VCaP (cell line): ENCODE measurements at regions not wholly inside any gene's neighbourhood (a gene's known extent, or its start where the extent isn't known, plus 50 kb on each side); places are given as distances from the start of the nearest gene placed in this dataset.

Experiments used
- H3K27ac ChIP-seq: fragments of 450-650 bp; 2 replicates; pipeline ENCODE4 v1.5.1; 2017
- TF ChIP-seq, protein P1 (sequence below): fragments of 450-650 bp; conservative IDR thresholded peaks from 2 replicates; pipeline ENCODE4 v1.5.1; 2017; ENCODE audit warnings: mild to moderate bottlenecking, moderate library complexity

DNA sequence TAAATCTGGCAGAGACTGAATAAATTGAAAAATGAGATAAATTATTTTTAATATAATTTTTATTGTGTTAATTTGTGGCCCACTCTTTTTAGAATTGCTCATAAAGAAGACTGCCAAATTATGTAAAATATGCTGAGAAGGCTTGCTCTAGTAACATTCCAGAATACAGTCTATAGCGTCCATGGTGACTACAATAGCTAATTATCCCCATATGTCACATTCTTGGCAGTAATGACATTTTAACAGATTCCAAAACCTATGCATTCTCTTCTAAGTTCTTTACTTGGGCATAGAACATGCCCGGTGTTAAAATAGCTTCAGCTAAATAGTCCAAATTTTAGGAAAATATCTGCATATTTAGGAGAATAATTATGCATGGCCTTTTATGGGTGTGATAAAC lies 697.0 kb upstream of the SEMA6A start:
- no peak overlapping the region for H3K27ac ChIP-seq
- TF ChIP-seq, protein P1, sequence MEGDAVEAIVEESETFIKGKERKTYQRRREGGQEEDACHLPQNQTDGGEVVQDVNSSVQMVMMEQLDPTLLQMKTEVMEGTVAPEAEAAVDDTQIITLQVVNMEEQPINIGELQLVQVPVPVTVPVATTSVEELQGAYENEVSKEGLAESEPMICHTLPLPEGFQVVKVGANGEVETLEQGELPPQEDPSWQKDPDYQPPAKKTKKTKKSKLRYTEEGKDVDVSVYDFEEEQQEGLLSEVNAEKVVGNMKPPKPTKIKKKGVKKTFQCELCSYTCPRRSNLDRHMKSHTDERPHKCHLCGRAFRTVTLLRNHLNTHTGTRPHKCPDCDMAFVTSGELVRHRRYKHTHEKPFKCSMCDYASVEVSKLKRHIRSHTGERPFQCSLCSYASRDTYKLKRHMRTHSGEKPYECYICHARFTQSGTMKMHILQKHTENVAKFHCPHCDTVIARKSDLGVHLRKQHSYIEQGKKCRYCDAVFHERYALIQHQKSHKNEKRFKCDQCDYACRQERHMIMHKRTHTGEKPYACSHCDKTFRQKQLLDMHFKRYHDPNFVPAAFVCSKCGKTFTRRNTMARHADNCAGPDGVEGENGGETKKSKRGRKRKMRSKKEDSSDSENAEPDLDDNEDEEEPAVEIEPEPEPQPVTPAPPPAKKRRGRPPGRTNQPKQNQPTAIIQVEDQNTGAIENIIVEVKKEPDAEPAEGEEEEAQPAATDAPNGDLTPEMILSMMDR = no peak

DNA sequence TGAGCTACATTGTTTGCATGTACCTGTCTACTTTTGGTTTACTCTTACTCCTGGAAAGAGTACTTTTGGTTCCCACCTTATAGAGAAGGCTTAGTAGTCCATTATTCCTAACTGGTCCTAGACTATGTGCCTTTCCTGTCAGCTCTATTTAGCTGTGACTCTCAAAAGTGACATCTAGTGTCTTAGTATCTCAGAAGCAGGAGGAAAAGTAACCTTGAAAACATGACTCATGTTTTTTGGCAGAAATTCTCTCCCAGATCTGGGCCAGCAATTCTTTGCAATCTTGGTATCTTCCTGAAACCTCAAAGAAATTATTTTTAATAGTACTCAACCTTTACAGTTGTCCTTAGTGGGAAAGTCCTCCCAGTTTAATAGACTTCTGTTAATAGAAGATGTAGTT lies 691.7 kb upstream of the SEMA6A start:
- H3K27ac ChIP-seq = no peak overlapping the region
- TF ChIP-seq, protein P1 = no peak

DNA sequence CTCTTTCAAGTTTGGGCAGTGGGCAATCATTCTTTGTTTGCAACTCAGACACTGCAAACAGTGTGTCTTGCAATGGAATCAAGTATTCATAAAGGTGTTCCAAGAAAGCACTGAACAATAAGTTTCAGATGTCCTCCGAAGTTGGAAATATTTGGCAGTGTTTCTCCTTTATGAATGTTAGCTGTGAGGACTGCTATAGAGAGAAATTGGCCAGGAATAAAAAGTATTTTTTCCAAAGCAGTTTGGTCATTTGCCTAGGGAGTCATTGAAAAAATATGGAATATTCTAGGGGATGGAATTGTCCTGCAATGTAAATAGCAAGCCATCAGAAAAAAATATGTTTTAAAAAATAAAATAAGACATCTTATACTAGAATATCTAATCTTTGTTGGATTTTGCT lies 688.6 kb upstream of the SEMA6A start:
- TF ChIP-seq, protein P1 = no peak
- H3K27ac ChIP-seq = no peak overlapping the region

DNA sequence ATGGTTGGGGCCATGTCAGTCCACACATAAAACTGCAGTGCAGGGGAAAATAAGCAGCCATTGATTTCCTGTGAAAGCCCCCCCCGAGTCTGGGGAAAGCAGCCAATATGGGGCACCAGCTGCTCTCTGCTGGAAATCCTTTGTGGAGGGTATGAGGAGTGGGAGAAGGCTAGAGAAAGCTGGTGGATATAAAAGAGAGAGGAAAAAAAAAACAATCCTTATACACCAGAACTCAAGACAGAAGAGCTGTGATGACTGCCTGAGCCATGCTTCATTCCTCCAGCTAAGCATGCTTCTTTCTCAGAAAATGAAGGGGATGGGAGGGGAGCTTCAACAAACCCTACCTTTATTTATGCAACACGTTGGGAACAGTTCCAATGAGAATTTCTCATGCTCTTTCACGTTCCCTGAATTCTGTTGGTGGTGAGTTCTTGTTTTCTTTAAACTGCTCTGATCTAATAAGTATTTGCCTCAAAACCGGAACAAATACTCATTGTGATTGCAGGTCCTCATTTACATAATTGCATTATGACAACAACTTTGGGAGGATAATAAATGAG lies 688.0 kb upstream of the SEMA6A start:
- H3K27ac ChIP-seq = no peak overlapping the region
- TF ChIP-seq, protein P1 = no peak

DNA sequence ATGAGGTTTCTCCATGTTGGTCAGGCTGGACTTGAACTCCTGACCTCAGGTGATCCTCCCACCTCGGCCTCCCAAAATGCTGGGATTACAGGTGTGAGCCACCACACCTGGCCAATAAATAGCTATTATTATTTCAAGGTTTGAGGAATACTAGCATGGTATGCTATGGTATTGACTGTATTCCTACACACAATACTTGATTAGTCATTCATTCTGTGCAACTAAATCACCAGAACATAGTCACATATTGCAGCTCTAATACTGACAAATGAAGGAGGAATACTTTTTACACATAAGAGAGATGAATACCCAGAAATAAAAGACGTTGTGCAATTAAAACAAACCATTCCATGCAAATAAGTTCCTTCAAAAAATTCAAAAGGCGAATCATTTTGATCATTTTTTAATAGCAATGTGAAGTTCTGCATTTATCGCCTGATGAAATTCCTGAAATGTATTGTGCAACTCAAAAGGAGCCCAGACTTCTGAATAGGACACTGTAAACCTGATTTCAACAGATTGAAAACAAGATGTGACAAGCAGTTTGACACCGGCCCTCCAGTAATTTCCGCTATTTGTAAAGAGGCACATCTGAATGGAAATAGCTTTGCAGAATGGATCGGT lies 687.4 kb upstream of the SEMA6A start:
- TF ChIP-seq, protein P1 = no peak
- no peak overlapping the region for H3K27ac ChIP-seq

DNA sequence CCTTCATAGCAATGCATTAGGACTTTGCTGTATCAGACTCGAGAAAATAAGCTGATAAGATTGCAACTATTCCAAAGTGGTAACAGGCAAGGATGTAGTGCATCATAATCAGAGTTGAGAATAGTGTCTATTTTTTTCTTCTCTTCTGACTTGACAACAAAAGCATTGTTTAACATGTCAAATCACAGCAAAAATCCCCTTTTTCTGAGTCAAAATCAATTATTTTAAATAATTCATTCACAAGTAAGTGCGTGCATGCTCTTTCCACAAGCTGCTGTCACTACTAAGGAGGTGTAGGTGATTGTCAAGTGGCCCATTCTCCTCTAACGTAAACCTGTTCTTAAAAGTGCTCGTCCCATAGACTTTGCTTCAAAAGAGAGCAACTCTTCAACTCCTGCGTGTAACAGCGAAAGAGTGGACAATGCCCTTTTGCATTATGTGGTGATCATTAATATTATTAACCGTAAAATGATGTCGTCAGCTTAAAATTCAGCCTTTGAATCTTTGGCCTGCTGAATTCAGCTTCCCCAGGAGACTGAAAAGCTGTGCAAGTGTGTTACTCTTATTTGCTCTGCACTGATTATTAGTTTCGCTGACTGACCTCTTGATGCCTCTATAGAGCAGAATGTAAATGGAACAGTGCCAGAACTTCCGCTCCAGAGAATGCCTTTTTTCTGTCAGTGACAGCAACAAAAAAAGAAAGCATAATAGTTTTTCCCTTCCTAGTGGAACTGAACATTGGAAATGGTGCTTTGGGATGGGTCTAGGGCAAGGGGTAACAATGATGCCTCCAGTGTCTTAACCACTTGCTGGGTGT lies 680.8 kb upstream of the SEMA6A start:
- TF ChIP-seq, protein P1 = no peak
- H3K27ac ChIP-seq = no peak overlapping the region

DNA sequence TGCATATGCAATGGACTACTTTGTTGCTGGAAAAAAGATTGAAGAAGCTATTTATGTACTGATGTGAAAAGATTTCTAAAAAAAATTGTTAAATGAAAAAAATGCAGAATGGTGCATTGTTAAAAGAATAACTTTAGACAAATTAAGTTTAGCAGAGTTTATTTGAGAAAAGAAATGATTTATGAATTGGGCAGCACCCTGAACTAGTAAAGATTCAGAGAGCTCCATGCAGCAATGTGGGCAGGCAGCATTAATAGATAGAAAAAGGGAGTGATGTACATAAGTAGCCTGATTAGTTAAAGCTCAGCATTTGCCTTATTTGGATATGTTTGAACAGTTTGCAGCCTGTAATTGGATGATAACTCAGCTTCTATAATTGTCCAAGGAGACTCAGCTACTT lies 677.9 kb upstream of the SEMA6A start:
- TF ChIP-seq, protein P1 = no peak
- no peak overlapping the region for H3K27ac ChIP-seq
